NOMO-1 treated with dmso at 0.1 percent for 144 hours (cell line): ENCODE measurements at regions not wholly inside any gene's neighbourhood (a gene's known extent, or its start where the extent isn't known, plus 50 kb on each side); places are given as distances from the start of the nearest gene placed in this dataset.

Experiments used
- DNase-seq: peaks from one replicate; lab custom pipeline; 2025; ENCODE audit not compliant: unreplicated experiment; lab: John Stamatoyannopoulos, UW

GRCh38 chr13:39965309-39965708, 309.8 kb downstream of the COG6 start:
- DNase-seq, result no peak

GRCh38 chr13:39967199-39967959, 311.9 kb downstream of the COG6 start:
- no peak for DNase-seq

GRCh38 chr13:39968646-39969475, 313.4 kb downstream of the COG6 start:
- no peak for DNase-seq

- DNase-seq, result no peak
Measured at GRCh38 chr13:39970177-39970846, 314.9 kb downstream of the COG6 start.

GRCh38 chr13:39971526-39971925, 316.1 kb downstream of the COG6 start:
- DNase-seq, result no peak

- no peak for DNase-seq
Measured at GRCh38 chr13:39976481-39976880, 321.0 kb downstream of the COG6 start.

- DNase-seq, result no peak
Measured at GRCh38 chr13:39981056-39981455, 325.6 kb downstream of the COG6 start.

- DNase-seq, result no peak
Measured at GRCh38 chr13:39982745-39983144, 327.3 kb downstream of the COG6 start.

- DNase-seq, result no peak
Measured at GRCh38 chr13:39985071-39985470, 329.6 kb downstream of the COG6 start.

- DNase-seq, result no peak
Measured at GRCh38 chr13:39988351-39988750, 332.9 kb downstream of the COG6 start.

GRCh38 chr13:39998166-39998565, 342.7 kb downstream of the COG6 start:
- no peak for DNase-seq

GRCh38 chr13:40002016-40002415, 346.6 kb downstream of the COG6 start:
- DNase-seq, result no peak

- no peak for DNase-seq
Measured at GRCh38 chr13:40013554-40013953, 358.1 kb downstream of the COG6 start.

- no peak for DNase-seq
Measured at GRCh38 chr13:40016953-40017660, 361.6 kb downstream of the COG6 start.

- no peak for DNase-seq
Measured at GRCh38 chr13:40017662-40018262, 362.3 kb downstream of the COG6 start.

- no peak for DNase-seq
Measured at GRCh38 chr13:40023595-40024203, 368.2 kb downstream of the COG6 start.

GRCh38 chr13:40024204-40024966, 368.9 kb downstream of the COG6 start:
- no peak for DNase-seq

GRCh38 chr13:40024967-40025714, 369.7 kb downstream of the COG6 start:
- no peak for DNase-seq

GRCh38 chr13:40026174-40026585, 370.7 kb downstream of the COG6 start:
- DNase-seq, result no peak
